Midbrain (tissue), 1 donor: ENCODE measurements at regions not wholly inside any gene's neighbourhood (a gene's known extent, or its start where the extent isn't known, plus 50 kb on each side); places are given as distances from the start of the nearest gene placed in this dataset.

Experiments used
- DNase-seq: peaks from one replicate; lab custom pipeline; 2025; lab: John Stamatoyannopoulos, UW

GRCh38 chr3:99111235-99111634, 209.7 kb upstream of the DCBLD2 start:
- DNase-seq: no peak

- DNase-seq: no peak
These were observed 208.9 kb upstream of the DCBLD2 start for GRCh38 chr3:99110401-99110800.

GRCh38 chr3:99108508-99108907, 207.0 kb upstream of the DCBLD2 start:
- DNase-seq: no peak

- DNase-seq: no peak
These were observed 193.1 kb upstream of the DCBLD2 start for GRCh38 chr3:99094606-99095005.

- DNase-seq: no peak
These were observed 185.8 kb upstream of the DCBLD2 start for GRCh38 chr3:99087277-99087676.

- DNase-seq: no peak
These were observed 183.3 kb upstream of the DCBLD2 start for GRCh38 chr3:99084826-99085225.

GRCh38 chr3:99084156-99084555, 182.7 kb upstream of the DCBLD2 start:
- DNase-seq: no peak

- DNase-seq: no peak
These were observed 169.6 kb upstream of the DCBLD2 start for GRCh38 chr3:99071096-99071495.

GRCh38 chr3:99069973-99070372, 168.5 kb upstream of the DCBLD2 start:
- DNase-seq: no peak

- DNase-seq: no peak
These were observed 165.4 kb upstream of the DCBLD2 start for GRCh38 chr3:99066863-99067262.

- DNase-seq: no peak
These were observed 147.7 kb upstream of the DCBLD2 start for GRCh38 chr3:99049164-99049563.

- no peak for DNase-seq
These were observed 140.3 kb upstream of the DCBLD2 start for GRCh38 chr3:99041747-99042146.

GRCh38 chr3:99031778-99032177, 130.3 kb upstream of the DCBLD2 start:
- no peak for DNase-seq

- peak; percentile 17 for DNase-seq
These were observed 122.2 kb upstream of the DCBLD2 start for GRCh38 chr3:99023590-99024192.

GRCh38 chr3:99021466-99021865, 120.0 kb upstream of the DCBLD2 start:
- DNase-seq: no peak

GRCh38 chr3:99016452-99016851, 115.0 kb upstream of the DCBLD2 start:
- DNase-seq: no peak

- no peak for DNase-seq
These were observed 112.4 kb upstream of the DCBLD2 start for GRCh38 chr3:99013777-99014315.

- no peak for DNase-seq
These were observed 111.6 kb upstream of the DCBLD2 start for GRCh38 chr3:99013077-99013476.

- no peak for DNase-seq
These were observed 110.6 kb upstream of the DCBLD2 start for GRCh38 chr3:99012051-99012450.

- DNase-seq: no peak
These were observed 108.4 kb upstream of the DCBLD2 start for GRCh38 chr3:99009851-99010250.

- DNase-seq: no peak
These were observed 105.2 kb upstream of the DCBLD2 start for GRCh38 chr3:99006686-99007085.

GRCh38 chr3:98999675-99000074, 98.2 kb upstream of the DCBLD2 start:
- no peak for DNase-seq

- peak; percentile 49 for DNase-seq
These were observed 92.8 kb upstream of the DCBLD2 start for GRCh38 chr3:98994128-98994762.

GRCh38 chr3:98991393-98991792, 89.9 kb upstream of the DCBLD2 start:
- no peak for DNase-seq
